ENCODE measurements at regions not wholly inside any gene's neighbourhood (a gene's known extent, or its start where the extent isn't known, plus 50 kb on each side); places are given as distances from the start of the nearest gene placed in this dataset.

- RAD21 ChIA-PET (ENCODE audit: unreplicated experiment), result no interaction called here
- SMC1A ChIA-PET (ENCODE audit: uncharacterized antibody, unreplicated experiment), result no interaction called here
- Histone ChIP-seq H3K27me3 (replicated peaks in 1 of 2; ENCODE audit: control insufficient read depth in 2 of 2, insufficient read depth in 2 of 2, low read length in 1 of 2) (no peaks in the 10 kb centered on the region), H3K4me3 (no peak overlapping the region), H3K4me2 (ENCODE audit: control insufficient read depth, insufficient read depth) (no peak overlapping the region), H4K20me1 (ENCODE audit: control insufficient read depth, insufficient read depth) (no peaks in the 10 kb centered on the region), H3K9ac (ENCODE audit: control insufficient read depth, insufficient read depth, low read length) (no peak overlapping the region), H3K4me1 (ENCODE audit: control insufficient read depth, insufficient read depth, low read length) (no peaks in the 10 kb centered on the region), H3K27ac (ENCODE audit: control insufficient read depth, insufficient read depth) (no peak overlapping the region), H3K9me3 (replicated peaks; ENCODE audit: control insufficient read depth, insufficient read depth, low read length) (no peaks in the 10 kb centered on the region), H3K79me2 (ENCODE audit: control insufficient read depth, insufficient read depth, low read length) (no peaks in the 10 kb centered on the region), H3K36me3 (ENCODE audit: control insufficient read depth in 2 of 2, insufficient read depth in 2 of 2, low read length in 1 of 2) (no peaks in the 10 kb centered on the region), H2AFZ (ENCODE audit: control insufficient read depth, low read depth, low read length) (no peak overlapping the region)
- no peak for ATAC-seq
- 43% methylated on average over 20 of the region's 21 CpGs for WGBS (ENCODE audit: insufficient coverage, insufficient replicate concordance, low lambda C conversion rate, missing lambda C conversion rate)
- in situ Hi-C loops (cut with MboI), result no loop called here
- intact Hi-C loops (cut with micrococcal nuclease; ENCODE audit: unreplicated experiment), result no loop called here
- DNase-seq (ENCODE audit: low read depth, low spot score), result no peak
- CTCF ChIA-PET, result no interaction called here
- no peak for FAIRE-seq
- POLR2A ChIA-PET, result no interaction called here
- BruUV-seq (replicated peaks), result no TSS peak
- no peak for TF ChIP-seq RELB (IDR thresholded peaks at IDR 0.05; ENCODE audit: low read depth)
- TF ChIP-seq ATF2 (IDR thresholded peaks at IDR 0.05; ENCODE audit: low read length), result no peak
- no peak for TF ChIP-seq ATF3 (IDR thresholded peaks at IDR 0.05; ENCODE audit: borderline replicate concordance, extremely low read depth, low read depth, low read length)
- 0 out of 4 replicates have a peak, but pooled peaks of 1 of the 2 experiments have one; percentile 5 for TF ChIP-seq BHLHE40 (IDR thresholded peaks at IDR 0.05; ENCODE audit: borderline replicate concordance in 1 of 2, low read depth in 2 of 2, low read length in 1 of 2)
Measured at GRCh38 chr9:30943446-30944224, 1440.8 kb upstream of the ACO1 start.
